CD4-positive, alpha-beta memory T cell (primary cell): ENCODE measurements at regions not wholly inside any gene's neighbourhood (a gene's known extent, or its start where the extent isn't known, plus 50 kb on each side); places are given as distances from the start of the nearest gene placed in this dataset.
"Not testable (repeated sequence)": the region's sequence is repeated elsewhere in the genome, so short reads cannot be mapped to it uniquely, and the experiment has no call there.

Experiments
- CTCF ChIA-PET: fragments of 350-600 bp; sonication (Branson Sonifier 250); formaldehyde crosslinking; loops from one replicate; lab custom pipeline; 2021; ENCODE audit warnings: inconsistent platforms; ENCODE audit not compliant: partially characterized antibody; lab: Charles Lee
- POLR2A ChIA-PET: fragments of 350-600 bp; sonication (Branson Sonifier 250); formaldehyde crosslinking; loops from one replicate; lab custom pipeline; 2021; ENCODE audit not compliant: partially characterized antibody; lab: Charles Lee
- DNase-seq, 5 donors: peaks; one replicate each; pipeline versions ENCODE4 v3.0.0 to v3.0.0-alpha.2; 2020 to 2022; ENCODE audit warnings: mixed read lengths in 1 of 5
- H3K27ac ChIP-seq: one replicate; pipeline ENCODE4 v1.7.0; 2013; ENCODE audit warnings: low read depth, low read length
- H3K27me3 ChIP-seq: 2 replicates; pipeline ENCODE4 v1.7.0; 2013; ENCODE audit warnings: mild to moderate bottlenecking, low read length, moderate library complexity; ENCODE audit not compliant: insufficient read depth
- H3K36me3 ChIP-seq: 2 replicates; pipeline ENCODE4 v1.7.0; 2013; ENCODE audit warnings: mild to moderate bottlenecking, low read length, moderate library complexity; ENCODE audit not compliant: insufficient read depth
- H3K4me1 ChIP-seq: 2 replicates; pipeline ENCODE4 v1.7.0; 2013; ENCODE audit warnings: mild to moderate bottlenecking, low read length, moderate library complexity; ENCODE audit not compliant: insufficient read depth
- H3K4me3 ChIP-seq, 2 donors: one replicate each; pipeline ENCODE4 v1.7.0; 2013; ENCODE audit warnings: low read length in 2 of 2, mild to moderate bottlenecking in 1 of 2
- H3K9me3 ChIP-seq, 2 donors: one replicate each; pipeline ENCODE4 v1.7.0; 2013; ENCODE audit warnings: low read length in 2 of 2, control low read depth in 1 of 2; ENCODE audit not compliant: control insufficient read depth in 1 of 2
- H3K27ac Mint-ChIP-seq, 7 donors: one replicate each; pipeline ENCODE4 v1.8.0; 2020 to 2021; ENCODE audit warnings: mixed read lengths in 7 of 7, mild to moderate bottlenecking in 6 of 7, inconsistent platforms in 3 of 7, moderate library complexity in 3 of 7
- H3K27me3 Mint-ChIP-seq, 2 donors: one replicate each; pipeline ENCODE4 v1.8.0; 2020 to 2021; ENCODE audit warnings: mixed read lengths in 2 of 2
- H3K36me3 Mint-ChIP-seq, 2 donors: one replicate each; pipeline ENCODE4 v1.8.0; 2020 to 2021; ENCODE audit warnings: mixed read lengths in 2 of 2, inconsistent platforms in 1 of 2, mild to moderate bottlenecking in 1 of 2
- H3K4me1 Mint-ChIP-seq, 4 donors: one replicate each; pipeline ENCODE4 v1.8.0; 2020 to 2021; ENCODE audit warnings: mixed read lengths in 4 of 4, mild to moderate bottlenecking in 1 of 4
- H3K4me3 Mint-ChIP-seq, 8 donors: one replicate each; pipeline ENCODE4 v1.8.0; 2020 to 2021; ENCODE audit warnings: mixed read lengths in 8 of 8, mild to moderate bottlenecking in 7 of 8, moderate library complexity in 6 of 8, inconsistent platforms in 3 of 8
- H3K9me3 Mint-ChIP-seq, 8 donors: one replicate each; pipeline ENCODE4 v1.8.0; 2020 to 2021; ENCODE audit warnings: mixed read lengths in 8 of 8, mild to moderate bottlenecking in 5 of 8, inconsistent platforms in 3 of 8, moderate library complexity in 1 of 8
- intact Hi-C: fragments of 100-400 bp; cut with micrococcal nuclease; formaldehyde crosslinking; loops from one replicate; pipeline ENCODE4 v1.15.1; 2023

GRCh38 chr9:42239445-42240260 is 56.2 kb downstream of the SPATA31A6 start:
- H3K27ac Mint-ChIP-seq, POLR2A ChIA-PET, H3K4me1 ChIP-seq, H3K36me3 ChIP-seq, H3K4me1 Mint-ChIP-seq, H3K9me3 Mint-ChIP-seq, DNase-seq, intact Hi-C loops, H3K9me3 ChIP-seq, H3K27ac ChIP-seq, H3K27me3 Mint-ChIP-seq, H3K36me3 Mint-ChIP-seq, H3K4me3 ChIP-seq, H3K4me3 Mint-ChIP-seq, CTCF ChIA-PET, H3K27me3 ChIP-seq: not testable (repeated sequence)

- H3K4me1 Mint-ChIP-seq: not testable (repeated sequence)
These were observed 56.8 kb downstream of the SPATA31A6 start for GRCh38 chr9:42240261-42240579.

GRCh38 chr9:42243211-42243610 is 59.8 kb downstream of the SPATA31A6 start:
- H3K27me3 Mint-ChIP-seq, CTCF ChIA-PET, H3K4me3 Mint-ChIP-seq: not testable (repeated sequence)

More at GRCh38 chr9:42240261-42240579, 56.8 kb downstream of the SPATA31A6 start:
- H3K36me3 ChIP-seq, POLR2A ChIA-PET, H3K27ac ChIP-seq, H3K4me1 ChIP-seq, H3K9me3 Mint-ChIP-seq, H3K27me3 Mint-ChIP-seq, H3K36me3 Mint-ChIP-seq, CTCF ChIA-PET, H3K27me3 ChIP-seq, DNase-seq, H3K4me3 ChIP-seq, intact Hi-C loops, H3K9me3 ChIP-seq, H3K4me3 Mint-ChIP-seq, H3K27ac Mint-ChIP-seq: not testable (repeated sequence)

GRCh38 chr9:42243822-42244221 is 60.4 kb downstream of the SPATA31A6 start:
- DNase-seq, POLR2A ChIA-PET, H3K4me1 ChIP-seq, H3K4me3 ChIP-seq, H3K36me3 Mint-ChIP-seq, H3K9me3 Mint-ChIP-seq, H3K27ac Mint-ChIP-seq, H3K27me3 ChIP-seq, H3K4me3 Mint-ChIP-seq, H3K4me1 Mint-ChIP-seq, H3K9me3 ChIP-seq, H3K27me3 Mint-ChIP-seq, H3K36me3 ChIP-seq, intact Hi-C loops, CTCF ChIA-PET, H3K27ac ChIP-seq: not testable (repeated sequence)

More at GRCh38 chr9:42243211-42243610, 59.8 kb downstream of the SPATA31A6 start:
- H3K9me3 Mint-ChIP-seq, intact Hi-C loops, H3K36me3 Mint-ChIP-seq, H3K27ac ChIP-seq, POLR2A ChIA-PET, H3K36me3 ChIP-seq, H3K4me1 ChIP-seq, H3K9me3 ChIP-seq, H3K4me3 ChIP-seq, H3K27me3 ChIP-seq, H3K4me1 Mint-ChIP-seq, H3K27ac Mint-ChIP-seq, DNase-seq: not testable (repeated sequence)

GRCh38 chr9:42268729-42269128 is 85.3 kb downstream of the SPATA31A6 start:
- H3K36me3 ChIP-seq, DNase-seq, H3K27ac ChIP-seq, H3K9me3 ChIP-seq, H3K27me3 Mint-ChIP-seq, H3K4me1 ChIP-seq, H3K36me3 Mint-ChIP-seq, CTCF ChIA-PET, H3K27ac Mint-ChIP-seq, H3K4me1 Mint-ChIP-seq, H3K4me3 Mint-ChIP-seq, H3K9me3 Mint-ChIP-seq, H3K4me3 ChIP-seq, POLR2A ChIA-PET, intact Hi-C loops, H3K27me3 ChIP-seq: not testable (repeated sequence)

- DNase-seq, H3K9me3 Mint-ChIP-seq, H3K36me3 ChIP-seq, H3K27ac Mint-ChIP-seq, H3K4me1 Mint-ChIP-seq, POLR2A ChIA-PET, H3K27me3 ChIP-seq, H3K27me3 Mint-ChIP-seq, H3K9me3 ChIP-seq, H3K4me1 ChIP-seq, CTCF ChIA-PET, H3K4me3 Mint-ChIP-seq, intact Hi-C loops, H3K4me3 ChIP-seq, H3K36me3 Mint-ChIP-seq, H3K27ac ChIP-seq: not testable (repeated sequence)
These were observed 85.7 kb downstream of the SPATA31A6 start for GRCh38 chr9:42269171-42269570.

- H3K4me3 ChIP-seq, H3K4me1 Mint-ChIP-seq, H3K9me3 ChIP-seq, H3K27me3 Mint-ChIP-seq, H3K9me3 Mint-ChIP-seq, H3K36me3 ChIP-seq, DNase-seq, H3K36me3 Mint-ChIP-seq, H3K27ac Mint-ChIP-seq, H3K27me3 ChIP-seq, CTCF ChIA-PET, H3K4me1 ChIP-seq, H3K27ac ChIP-seq, intact Hi-C loops, H3K4me3 Mint-ChIP-seq, POLR2A ChIA-PET: not testable (repeated sequence)
These were observed 89.7 kb downstream of the SPATA31A6 start for GRCh38 chr9:42273191-42273590.

GRCh38 chr9:42275141-42275540 is 91.7 kb downstream of the SPATA31A6 start:
- Histone ChIP-seq H3K9me3 (no peaks in the 10 kb centered on the region), H3K4me3 (no peak overlapping the region), H3K36me3 (no peaks in the 10 kb centered on the region), H3K27ac (no peak overlapping the region), H3K4me1 (no peaks in the 10 kb centered on the region), H3K27me3 (no peaks in the 10 kb centered on the region)
- Mint-ChIP-seq H3K27ac (no peak overlapping the region), H3K4me1 (no peaks in the 10 kb centered on the region), H3K9me3 (peaks cover 0 to 2% (median 0%) of the 10 kb centered on the region in 8 donors), H3K27me3 (peaks cover 1 to 2% of the 10 kb centered on the region in 2 donors), H3K4me3 (no peak overlapping the region), H3K36me3 (no peaks in the 10 kb centered on the region)
- POLR2A ChIA-PET: no interaction called here
- intact Hi-C loops: no loop called here
- no peak for DNase-seq
- CTCF ChIA-PET: no interaction called here
